B cell (primary cell): ENCODE measurements at regions not wholly inside any gene's neighbourhood (a gene's known extent, or its start where the extent isn't known, plus 50 kb on each side); places are given as distances from the start of the nearest gene placed in this dataset.

Source experiments
- ATAC-seq: fragments of 200-7000 bp; cut with Tn5 transposase; one replicate; pipeline ENCODE4 v1.10.0; 2021; ENCODE audit warnings: low read depth, mild to moderate bottlenecking, moderate number of reproducible peaks, moderate library complexity
- CTCF ChIA-PET: fragments of 350-600 bp; sonication (Branson Sonifier 250); formaldehyde crosslinking; loops from one replicate; lab custom pipeline; 2021; ENCODE audit warnings: antibody characterized with exemption, inconsistent platforms; lab: Charles Lee
- POLR2A ChIA-PET: fragments of 350-600 bp; sonication (Branson Sonifier 250); formaldehyde crosslinking; loops from one replicate; lab custom pipeline; 2021; ENCODE audit warnings: antibody characterized with exemption; lab: Charles Lee
- DNase-seq: peaks from one replicate; pipeline ENCODE4 v3.0.0; 2013
- H2AFZ ChIP-seq: 2 replicates; pipeline ENCODE4 v1.6.1; 2012; ENCODE audit warnings: mild to moderate bottlenecking, low read depth, low read length; ENCODE audit not compliant: insufficient read depth, poor library complexity, severe bottlenecking
- H3K27ac ChIP-seq, 2 donors: 1 replicate in 1 of 2; 2 replicates in 1 of 2; pipeline ENCODE4 v1.5.1; 2012 to 2013; ENCODE audit warnings: low read length in 2 of 2, mild to moderate bottlenecking in 2 of 2, moderate library complexity in 1 of 2
- H3K27me3 ChIP-seq, 4 experiments: fragments of 200-600 bp in 1 of 4; sonication (generic) in 1 of 4; replicated peaks in 1 of 4; 1 replicate in 2 of 4; 2 replicates in 2 of 4; pipeline versions ENCODE4 v1.6.1 to v1.7.0; 2013 to 2016; ENCODE audit warnings: low read length in 3 of 4, mild to moderate bottlenecking in 2 of 4, mixed read lengths in 1 of 4, moderate library complexity in 1 of 4; ENCODE audit not compliant: insufficient read depth in 4 of 4, control insufficient read depth in 3 of 4; ENCODE audit errors: control extremely low read depth in 1 of 4
- H3K36me3 ChIP-seq, 2 experiments: replicated peaks in 1 of 2; 1 replicate in 1 of 2; 2 replicates in 1 of 2; pipeline versions ENCODE4 v1.6.1 to v1.7.1; 2013; ENCODE audit warnings: low read length in 1 of 2; ENCODE audit not compliant: insufficient read depth in 2 of 2, control insufficient read depth in 1 of 2; ENCODE audit errors: control extremely low read depth in 1 of 2, extremely low read depth in 1 of 2
- H3K4me1 ChIP-seq, 2 donors: fragments of 200-600 bp in 1 of 2; sonication (generic) in 1 of 2; 1 replicate in 1 of 2; 2 replicates in 1 of 2; pipeline versions ENCODE4 v1.5.1 to v1.6.1; 2013 to 2017; ENCODE audit warnings: low read length in 2 of 2; ENCODE audit not compliant: control insufficient read depth in 2 of 2, insufficient read depth in 2 of 2
- H3K4me2 ChIP-seq: replicated peaks from 2 replicates; pipeline ENCODE3; 2012; ENCODE audit warnings: mild to moderate bottlenecking, low read depth, low read length; ENCODE audit not compliant: poor library complexity, severe bottlenecking
- H3K4me3 ChIP-seq, 5 experiments: fragments of 200-600 bp in 1 of 5; sonication (generic) in 1 of 5; 1 replicate in 3 of 5; 2 replicates in 2 of 5; pipeline versions ENCODE4 v1.5.1 to v1.7.0; 2011 to 2016; ENCODE audit warnings: low read length in 4 of 5, mild to moderate bottlenecking in 4 of 5, low read depth in 2 of 5, control low read depth in 1 of 5, moderate library complexity in 1 of 5; ENCODE audit not compliant: insufficient read depth in 1 of 5; ENCODE audit errors: control extremely low read depth in 1 of 5, extremely low read depth in 1 of 5
- H3K79me2 ChIP-seq: fragments of 200-600 bp; sonication (generic); one replicate; pipeline ENCODE4 v1.6.0; 2016; ENCODE audit warnings: low read length; ENCODE audit not compliant: control insufficient read depth, insufficient read depth
- H3K9ac ChIP-seq: fragments of 200-600 bp; sonication (generic); 2 replicates; pipeline ENCODE4 v1.6.1; 2017; ENCODE audit warnings: mild to moderate bottlenecking, low read length, moderate library complexity
- H3K9me3 ChIP-seq, 3 donors: one replicate each; pipeline versions ENCODE4 v1.6.1 to v1.7.1; 2013; ENCODE audit warnings: low read length in 2 of 3; ENCODE audit not compliant: control insufficient read depth in 2 of 3, insufficient read depth in 1 of 3; ENCODE audit errors: control extremely low read depth in 1 of 3
- H4K20me1 ChIP-seq: 2 replicates; pipeline ENCODE4 v1.6.0; 2012; ENCODE audit warnings: mild to moderate bottlenecking, low read length; ENCODE audit not compliant: insufficient read depth, control insufficient read depth, poor library complexity, severe bottlenecking
- H3K27ac Mint-ChIP-seq: one replicate; pipeline ENCODE4 v1.8.0; 2021; ENCODE audit warnings: mixed read lengths
- H3K27me3 Mint-ChIP-seq: one replicate; pipeline ENCODE4 v1.8.0; 2021; ENCODE audit warnings: mixed read lengths
- H3K4me1 Mint-ChIP-seq: one replicate; pipeline ENCODE4 v1.8.0; 2021; ENCODE audit warnings: mixed read lengths
- H3K4me3 Mint-ChIP-seq: one replicate; pipeline ENCODE4 v1.8.0; 2021; ENCODE audit warnings: mixed read lengths
- H3K9me3 Mint-ChIP-seq: one replicate; pipeline ENCODE4 v1.8.0; 2022; ENCODE audit warnings: mixed read lengths; ENCODE audit not compliant: insufficient read depth
- EZH2 ChIP-seq: IDR thresholded peaks from 2 replicates; pipeline ENCODE4 v1.6.1; 2012; ENCODE audit warnings: borderline replicate concordance, low read depth, mild to moderate bottlenecking, moderate library complexity, low read length; ENCODE audit not compliant: insufficient read depth, poor library complexity, severe bottlenecking
- WGBS: methylation state at CpG from one replicate; pipeline ENCODE4 v1.1.5; 2013; ENCODE audit warnings: missing lambda C conversion rate; ENCODE audit not compliant: insufficient coverage; 5-methylcytosine and 5-hydroxymethylcytosine counted together
- intact Hi-C: fragments of 100-400 bp; cut with micrococcal nuclease; formaldehyde crosslinking; loops from one replicate; pipeline ENCODE4 v1.10.0; 2022
- TF ChIP-seq, protein P1 (sequence below): fragments of 200-600 bp; IDR thresholded peaks from one replicate; pipeline ENCODE4 v1.8.0; 2022; ENCODE audit warnings: antibody characterized with exemption, mild to moderate bottlenecking

DNA sequence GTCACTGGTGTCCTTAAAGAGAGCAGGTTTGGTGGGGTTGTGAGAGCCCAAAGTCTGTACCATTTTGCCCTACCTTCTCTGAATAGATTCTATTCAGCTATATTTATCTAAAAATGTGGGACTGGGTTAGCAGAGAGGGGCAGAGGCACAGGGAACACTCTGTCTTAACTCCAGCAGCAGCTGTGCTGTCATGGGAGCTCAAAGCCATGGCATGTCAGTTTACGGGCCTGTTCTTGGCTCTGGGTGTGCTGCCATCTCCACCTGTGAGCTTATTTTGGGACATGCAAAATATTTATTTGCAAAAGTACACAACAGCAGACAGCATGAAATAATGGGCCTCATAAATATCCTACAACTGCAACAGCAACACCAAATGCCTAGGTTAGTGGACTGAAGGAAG lies 129.6 kb upstream of the KCTD1 start:
- no peaks in the 10 kb centered on the region for H3K27me3 Mint-ChIP-seq
- no peaks in the 10 kb centered on the region for H3K36me3 ChIP-seq
- H3K4me3 ChIP-seq = no peak overlapping the region
- DNase-seq (no peak), ATAC-seq (no peak)
- no peaks in the 10 kb centered on the region for H3K27me3 ChIP-seq
- no peaks in the 10 kb centered on the region for H3K79me2 ChIP-seq
- H3K4me1 Mint-ChIP-seq = no peaks in the 10 kb centered on the region
- no peaks in the 10 kb centered on the region for H3K9me3 ChIP-seq
- H3K9ac ChIP-seq = no peak overlapping the region
- no peaks in the 10 kb centered on the region for H4K20me1 ChIP-seq
- intact Hi-C loops = no loop called here
- no peak overlapping the region for H3K4me2 ChIP-seq
- no peak overlapping the region for H2AFZ ChIP-seq
- H3K9me3 Mint-ChIP-seq = no peaks in the 10 kb centered on the region
- H3K4me3 Mint-ChIP-seq = no peak overlapping the region
- POLR2A ChIA-PET = no interaction called here
- WGBS = 83% methylated on average over 1 of the region's 1 CpG
- H3K27ac ChIP-seq = no peak overlapping the region
- H3K4me1 ChIP-seq = no peaks in the 10 kb centered on the region
- CTCF ChIA-PET = no interaction called here
- no peak for TF ChIP-seq EZH2
- TF ChIP-seq, protein P1, sequence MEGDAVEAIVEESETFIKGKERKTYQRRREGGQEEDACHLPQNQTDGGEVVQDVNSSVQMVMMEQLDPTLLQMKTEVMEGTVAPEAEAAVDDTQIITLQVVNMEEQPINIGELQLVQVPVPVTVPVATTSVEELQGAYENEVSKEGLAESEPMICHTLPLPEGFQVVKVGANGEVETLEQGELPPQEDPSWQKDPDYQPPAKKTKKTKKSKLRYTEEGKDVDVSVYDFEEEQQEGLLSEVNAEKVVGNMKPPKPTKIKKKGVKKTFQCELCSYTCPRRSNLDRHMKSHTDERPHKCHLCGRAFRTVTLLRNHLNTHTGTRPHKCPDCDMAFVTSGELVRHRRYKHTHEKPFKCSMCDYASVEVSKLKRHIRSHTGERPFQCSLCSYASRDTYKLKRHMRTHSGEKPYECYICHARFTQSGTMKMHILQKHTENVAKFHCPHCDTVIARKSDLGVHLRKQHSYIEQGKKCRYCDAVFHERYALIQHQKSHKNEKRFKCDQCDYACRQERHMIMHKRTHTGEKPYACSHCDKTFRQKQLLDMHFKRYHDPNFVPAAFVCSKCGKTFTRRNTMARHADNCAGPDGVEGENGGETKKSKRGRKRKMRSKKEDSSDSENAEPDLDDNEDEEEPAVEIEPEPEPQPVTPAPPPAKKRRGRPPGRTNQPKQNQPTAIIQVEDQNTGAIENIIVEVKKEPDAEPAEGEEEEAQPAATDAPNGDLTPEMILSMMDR = no peak
- H3K27ac Mint-ChIP-seq = no peak overlapping the region

DNA sequence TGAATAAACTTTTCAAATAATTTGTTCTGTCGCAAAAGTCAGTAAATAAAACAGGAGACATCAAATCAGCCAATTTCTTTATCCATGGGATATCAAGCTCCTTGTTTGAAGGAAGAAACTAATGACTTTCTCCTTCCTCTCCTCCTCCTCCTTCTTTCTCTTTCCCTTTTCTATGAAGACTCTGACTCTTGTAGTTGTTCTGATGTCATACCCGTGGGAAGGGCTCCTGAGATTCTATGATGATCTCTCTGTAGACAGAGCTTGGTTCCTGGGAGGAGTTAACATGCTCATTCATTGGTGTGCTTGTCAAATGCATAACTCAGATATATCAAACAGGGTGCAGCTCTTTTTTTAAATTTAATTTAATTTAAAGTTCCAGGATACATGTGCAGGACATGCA lies 118.7 kb upstream of the KCTD1 start:
- Mint-ChIP-seq H3K4me1 (no peaks in the 10 kb centered on the region), H3K27me3 (peaks cover 8% of the 10 kb centered on the region), H3K4me3 (no peak overlapping the region), H3K9me3 (no peaks in the 10 kb centered on the region), H3K27ac (no peak overlapping the region)
- DNase-seq (no peak), ATAC-seq (no peak)
- H3K79me2 ChIP-seq = no peaks in the 10 kb centered on the region
- no CpG with 5 or more reads among the region's 2 CpGs for WGBS
- H3K4me3 ChIP-seq = no peak overlapping the region
- no peak overlapping the region for H3K27ac ChIP-seq
- H3K36me3 ChIP-seq = no peaks in the 10 kb centered on the region
- intact Hi-C loops = no loop called here
- H3K9me3 ChIP-seq = no peaks in the 10 kb centered on the region
- H2AFZ ChIP-seq = no peak overlapping the region
- POLR2A ChIA-PET = no interaction called here
- H3K27me3 ChIP-seq = no peaks in the 10 kb centered on the region
- no peak for TF ChIP-seq EZH2
- TF ChIP-seq, protein P1 = no peak
- CTCF ChIA-PET = no interaction called here
- no peaks in the 10 kb centered on the region for H4K20me1 ChIP-seq
- no peaks in the 10 kb centered on the region for H3K4me1 ChIP-seq
- H3K4me2 ChIP-seq = no peak overlapping the region
- no peak overlapping the region for H3K9ac ChIP-seq
